ENCODE measurements at regions not wholly inside any gene's neighbourhood (a gene's known extent, or its start where the extent isn't known, plus 50 kb on each side); places are given as distances from the start of the nearest gene placed in this dataset.

DNA sequence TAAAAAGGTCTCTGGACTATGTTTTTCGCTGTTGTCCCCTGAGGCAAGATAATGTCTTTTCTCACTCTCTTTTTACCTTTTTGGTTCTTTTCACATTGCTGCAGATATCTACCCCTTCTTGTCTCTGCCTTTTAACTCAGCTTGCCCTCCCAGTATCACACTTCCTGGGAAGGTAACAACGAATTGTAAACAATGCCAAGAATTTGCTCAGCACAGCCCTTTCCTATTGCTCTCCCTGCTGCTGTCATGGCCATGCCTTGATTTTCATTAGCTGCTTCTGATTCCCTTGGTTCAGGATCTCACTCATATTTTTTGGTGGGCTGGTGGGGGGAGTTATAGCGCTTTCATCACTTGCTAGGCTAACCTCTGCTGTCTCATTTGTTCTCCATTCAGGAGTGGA lies 123.1 kb upstream of the DPH6 start:
- dilution Hi-C loops (cut with HindIII; ENCODE audit: low sequenced_read_pairs, unreplicated experiment): no loop called here
- TF ChIP-seq MXI1 (IDR thresholded peaks at IDR 0.05; ENCODE audit: borderline replicate concordance, low read depth, low read length) (no peak), RFX5 (IDR thresholded peaks at IDR 0.05; ENCODE audit: low read depth, low read length) (no peak)
- TF ChIP-seq, protein P1, sequence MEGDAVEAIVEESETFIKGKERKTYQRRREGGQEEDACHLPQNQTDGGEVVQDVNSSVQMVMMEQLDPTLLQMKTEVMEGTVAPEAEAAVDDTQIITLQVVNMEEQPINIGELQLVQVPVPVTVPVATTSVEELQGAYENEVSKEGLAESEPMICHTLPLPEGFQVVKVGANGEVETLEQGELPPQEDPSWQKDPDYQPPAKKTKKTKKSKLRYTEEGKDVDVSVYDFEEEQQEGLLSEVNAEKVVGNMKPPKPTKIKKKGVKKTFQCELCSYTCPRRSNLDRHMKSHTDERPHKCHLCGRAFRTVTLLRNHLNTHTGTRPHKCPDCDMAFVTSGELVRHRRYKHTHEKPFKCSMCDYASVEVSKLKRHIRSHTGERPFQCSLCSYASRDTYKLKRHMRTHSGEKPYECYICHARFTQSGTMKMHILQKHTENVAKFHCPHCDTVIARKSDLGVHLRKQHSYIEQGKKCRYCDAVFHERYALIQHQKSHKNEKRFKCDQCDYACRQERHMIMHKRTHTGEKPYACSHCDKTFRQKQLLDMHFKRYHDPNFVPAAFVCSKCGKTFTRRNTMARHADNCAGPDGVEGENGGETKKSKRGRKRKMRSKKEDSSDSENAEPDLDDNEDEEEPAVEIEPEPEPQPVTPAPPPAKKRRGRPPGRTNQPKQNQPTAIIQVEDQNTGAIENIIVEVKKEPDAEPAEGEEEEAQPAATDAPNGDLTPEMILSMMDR (conservative IDR thresholded peaks at IDR 0.05; ENCODE audit: low read depth, low read length): no peak
- no peaks in the 10 kb centered on the region for H3K79me1 ChIP-seq (ENCODE audit: low read depth in 1 of 2, low read length in 2 of 2)
- no peaks in the 10 kb centered on the region for H3K9me1 ChIP-seq (ENCODE audit: insufficient read depth, low read length)
- BruUV-seq (replicated peaks): no TSS peak
- no peak overlapping the region for H3K23ac ChIP-seq (ENCODE audit: low read depth, low read length)
- no peak overlapping the region for H4K91ac ChIP-seq (ENCODE audit: insufficient read depth, low read depth, low read length)
- H2BK20ac ChIP-seq (ENCODE audit: low read depth, low read length): no peak overlapping the region
- H4K8ac ChIP-seq (ENCODE audit: low read depth in 2 of 2, low read length in 2 of 2): no peak overlapping the region
- intact Hi-C loops (cut with micrococcal nuclease): no loop called here
- POLR2A ChIA-PET (ENCODE audit: unreplicated experiment): no interaction called here
- H2BK15ac ChIP-seq (ENCODE audit: low read depth, low read length): no peak overlapping the region
- H3K56ac ChIP-seq (ENCODE audit: extremely low read depth, insufficient read depth, low read length): no peak overlapping the region
- no peaks in the 10 kb centered on the region for H4K20me1 ChIP-seq (ENCODE audit: insufficient read depth, low read length)
- no peak overlapping the region for H3K4me3 ChIP-seq (ENCODE audit: insufficient read depth, low read depth, low read length)
- CTCF ChIA-PET: no interaction called here
- no peak overlapping the region for H3K27ac ChIP-seq (ENCODE audit: insufficient read depth, low read length)
- H4K5ac ChIP-seq (ENCODE audit: low read depth, low read length): no peak overlapping the region
- no peak overlapping the region for H2BK120ac ChIP-seq (ENCODE audit: low read depth, low read length)
- in situ Hi-C loops (cut with MboI; ENCODE audit: low sequenced_read_pairs): no loop called here
- no peak overlapping the region for H2AK5ac ChIP-seq (ENCODE audit: low read depth, low read length)
- H3K27me3 ChIP-seq (ENCODE audit: control insufficient read depth, insufficient read depth, low read length): no peaks in the 10 kb centered on the region
- no peak for ATAC-seq (ENCODE audit: low read depth)
- no peak overlapping the region for H3K4me2 ChIP-seq (ENCODE audit: low read depth, low read length)
- peaks cover 2% of the 10 kb centered on the region; the same call in 1 of the 2 replicates for H3K4me1 ChIP-seq (ENCODE audit: control insufficient read depth, insufficient read depth, low read length)
- no peak for DNase-seq
- no peak overlapping the region for H2BK5ac ChIP-seq (ENCODE audit: low read depth, low read length, poor library complexity, severe bottlenecking)
- no peak overlapping the region for H2AFZ ChIP-seq (replicated peaks; ENCODE audit: low read length, poor library complexity)
- H3K18ac ChIP-seq (ENCODE audit: low read depth, low read length): no peak overlapping the region
- H3K36me3 ChIP-seq (ENCODE audit: control insufficient read depth, insufficient read depth, low read length): no peaks in the 10 kb centered on the region
- H3K9me3 ChIP-seq (ENCODE audit: control insufficient read depth, insufficient read depth, low read length): no peaks in the 10 kb centered on the region
- H3K4ac ChIP-seq (ENCODE audit: low read depth, low read length): no peak overlapping the region
- H3K9ac ChIP-seq (ENCODE audit: low read depth, low read length): no peak overlapping the region
- no peak overlapping the region for H3K14ac ChIP-seq (replicated peaks; ENCODE audit: low read depth, low read length)
- no CpG with 5 or more reads among the region's 3 CpGs for WGBS, 2 experiments (ENCODE audit: extremely low coverage in 2 of 2, insufficient read length in 1 of 2)
- no peak overlapping the region for H2AK9ac ChIP-seq (replicated peaks; ENCODE audit: low read depth, low read length, poor library complexity)

All from IMR-90 (cell line).